ENCODE measurements at regions not wholly inside any gene's neighbourhood (a gene's known extent, or its start where the extent isn't known, plus 50 kb on each side); places are given as distances from the start of the nearest gene placed in this dataset.

GRCh38 chr15:60102748-60103147, 98.6 kb downstream of the FOXB1 start:
- TF ChIP-seq ZFP30 (CRISPR knock-in tag; IDR thresholded peaks at IDR 0.05) (no peak), ISL1 (CRISPR knock-in tag; IDR thresholded peaks at IDR 0.05) (no peak), ZNF8 (CRISPR knock-in tag; IDR thresholded peaks at IDR 0.05) (no peak), PPARA (CRISPR knock-in tag; IDR thresholded peaks at IDR 0.05; ENCODE audit: borderline replicate concordance) (no peak), RARB (CRISPR knock-in tag; IDR thresholded peaks at IDR 0.05) (no peak), ZC3H10 (CRISPR knock-in tag; IDR thresholded peaks at IDR 0.05) (no peak), OSR1 (CRISPR knock-in tag; IDR thresholded peaks at IDR 0.05) (no peak), SNAI2 (CRISPR knock-in tag; IDR thresholded peaks at IDR 0.05) (no peak), GLIS3 (CRISPR knock-in tag; IDR thresholded peaks at IDR 0.05) (no peak), ZNF70 (CRISPR knock-in tag; IDR thresholded peaks at IDR 0.05) (no peak), TSHZ2 (CRISPR knock-in tag; IDR thresholded peaks at IDR 0.05) (no peak), ZFP3 (CRISPR knock-in tag; IDR thresholded peaks at IDR 0.05) (no peak), TCF4 (CRISPR knock-in tag; IDR thresholded peaks at IDR 0.05; ENCODE audit: borderline replicate concordance) (no peak), ARNTL (CRISPR knock-in tag; IDR thresholded peaks at IDR 0.05; ENCODE audit: borderline replicate concordance, low read depth) (no peak), CSDC2 (CRISPR knock-in tag; IDR thresholded peaks at IDR 0.05) (no peak), ESRRG (CRISPR knock-in tag; IDR thresholded peaks at IDR 0.05) (no peak)
- TF ChIP-seq, protein P1, sequence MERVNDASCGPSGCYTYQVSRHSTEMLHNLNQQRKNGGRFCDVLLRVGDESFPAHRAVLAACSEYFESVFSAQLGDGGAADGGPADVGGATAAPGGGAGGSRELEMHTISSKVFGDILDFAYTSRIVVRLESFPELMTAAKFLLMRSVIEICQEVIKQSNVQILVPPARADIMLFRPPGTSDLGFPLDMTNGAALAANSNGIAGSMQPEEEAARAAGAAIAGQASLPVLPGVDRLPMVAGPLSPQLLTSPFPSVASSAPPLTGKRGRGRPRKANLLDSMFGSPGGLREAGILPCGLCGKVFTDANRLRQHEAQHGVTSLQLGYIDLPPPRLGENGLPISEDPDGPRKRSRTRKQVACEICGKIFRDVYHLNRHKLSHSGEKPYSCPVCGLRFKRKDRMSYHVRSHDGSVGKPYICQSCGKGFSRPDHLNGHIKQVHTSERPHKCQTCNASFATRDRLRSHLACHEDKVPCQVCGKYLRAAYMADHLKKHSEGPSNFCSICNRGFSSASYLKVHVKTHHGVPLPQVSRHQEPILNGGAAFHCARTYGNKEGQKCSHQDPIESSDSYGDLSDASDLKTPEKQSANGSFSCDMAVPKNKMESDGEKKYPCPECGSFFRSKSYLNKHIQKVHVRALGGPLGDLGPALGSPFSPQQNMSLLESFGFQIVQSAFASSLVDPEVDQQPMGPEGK (CRISPR knock-in tag; IDR thresholded peaks at IDR 0.05; ENCODE audit: borderline replicate concordance) = no peak
- TF ChIP-seq, protein P2, sequence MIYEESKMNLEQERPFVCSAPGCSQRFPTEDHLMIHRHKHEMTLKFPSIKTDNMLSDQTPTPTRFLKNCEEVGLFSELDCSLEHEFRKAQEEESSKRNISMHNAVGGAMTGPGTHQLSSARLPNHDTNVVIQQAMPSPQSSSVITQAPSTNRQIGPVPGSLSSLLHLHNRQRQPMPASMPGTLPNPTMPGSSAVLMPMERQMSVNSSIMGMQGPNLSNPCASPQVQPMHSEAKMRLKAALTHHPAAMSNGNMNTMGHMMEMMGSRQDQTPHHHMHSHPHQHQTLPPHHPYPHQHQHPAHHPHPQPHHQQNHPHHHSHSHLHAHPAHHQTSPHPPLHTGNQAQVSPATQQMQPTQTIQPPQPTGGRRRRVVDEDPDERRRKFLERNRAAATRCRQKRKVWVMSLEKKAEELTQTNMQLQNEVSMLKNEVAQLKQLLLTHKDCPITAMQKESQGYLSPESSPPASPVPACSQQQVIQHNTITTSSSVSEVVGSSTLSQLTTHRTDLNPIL (CRISPR knock-in tag; IDR thresholded peaks at IDR 0.05; ENCODE audit: low read depth) = no peak
- TF ChIP-seq, protein P3, sequence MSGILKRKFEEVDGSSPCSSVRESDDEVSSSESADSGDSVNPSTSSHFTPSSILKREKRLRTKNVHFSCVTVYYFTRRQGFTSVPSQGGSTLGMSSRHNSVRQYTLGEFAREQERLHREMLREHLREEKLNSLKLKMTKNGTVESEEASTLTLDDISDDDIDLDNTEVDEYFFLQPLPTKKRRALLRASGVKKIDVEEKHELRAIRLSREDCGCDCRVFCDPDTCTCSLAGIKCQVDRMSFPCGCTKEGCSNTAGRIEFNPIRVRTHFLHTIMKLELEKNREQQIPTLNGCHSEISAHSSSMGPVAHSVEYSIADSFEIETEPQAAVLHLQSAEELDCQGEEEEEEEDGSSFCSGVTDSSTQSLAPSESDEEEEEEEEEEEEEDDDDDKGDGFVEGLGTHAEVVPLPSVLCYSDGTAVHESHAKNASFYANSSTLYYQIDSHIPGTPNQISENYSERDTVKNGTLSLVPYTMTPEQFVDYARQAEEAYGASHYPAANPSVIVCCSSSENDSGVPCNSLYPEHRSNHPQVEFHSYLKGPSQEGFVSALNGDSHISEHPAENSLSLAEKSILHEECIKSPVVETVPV (CRISPR knock-in tag; IDR thresholded peaks at IDR 0.05) = no peak
- ATAC-seq = no peak

- no peak for ATAC-seq
- TF ChIP-seq TSHZ2 (CRISPR knock-in tag; IDR thresholded peaks at IDR 0.05) = no peak
- no peak for TF ChIP-seq RARB (CRISPR knock-in tag; IDR thresholded peaks at IDR 0.05)
- no peak for TF ChIP-seq POU6F1 (CRISPR knock-in tag; IDR thresholded peaks at IDR 0.05; ENCODE audit: borderline replicate concordance, low read depth)
- TF ChIP-seq ZNF565 (CRISPR knock-in tag; conservative IDR thresholded peaks at IDR 0.05; ENCODE audit: low read depth) = no peak
- no peak for TF ChIP-seq ISL1 (CRISPR knock-in tag; IDR thresholded peaks at IDR 0.05)
- no peak for TF ChIP-seq OSR1 (CRISPR knock-in tag; IDR thresholded peaks at IDR 0.05)
- no peak for TF ChIP-seq ZNF70 (CRISPR knock-in tag; IDR thresholded peaks at IDR 0.05)
- TF ChIP-seq SNAI2 (CRISPR knock-in tag; IDR thresholded peaks at IDR 0.05) = no peak
- no peak for TF ChIP-seq GLIS3 (CRISPR knock-in tag; IDR thresholded peaks at IDR 0.05)
- TF ChIP-seq PPARA (CRISPR knock-in tag; IDR thresholded peaks at IDR 0.05; ENCODE audit: borderline replicate concordance) = no peak
- TF ChIP-seq ZFP30 (CRISPR knock-in tag; IDR thresholded peaks at IDR 0.05) = no peak
- TF ChIP-seq, protein P2 (CRISPR knock-in tag; IDR thresholded peaks at IDR 0.05; ENCODE audit: low read depth) = no peak
These were observed 106.8 kb downstream of the FOXB1 start for GRCh38 chr15:60110909-60111308.
